ENCODE measurements at regions not wholly inside any gene's neighbourhood (a gene's known extent, or its start where the extent isn't known, plus 50 kb on each side); places are given as distances from the start of the nearest gene placed in this dataset.

- no peak overlapping the region for H3K4me3 ChIP-seq (ENCODE audit: low read depth, low read length)
- H3K36me3 ChIP-seq (ENCODE audit: control insufficient read depth, insufficient read depth, low read length) = no peaks in the 10 kb centered on the region
- DNase-seq (ENCODE audit: low read depth) = no peak
- H3K27me3 ChIP-seq (ENCODE audit: control insufficient read depth, insufficient read depth, low read length) = no peaks in the 10 kb centered on the region
- TF ChIP-seq CTCF (IDR thresholded peaks at IDR 0.05; ENCODE audit: insufficient read depth, low read length, poor library complexity, severe bottlenecking) = no peak
These were observed 150.2 kb upstream of the TBCA start for GRCh38 chr5:77926337-77926736.

- H3K36me3 ChIP-seq (ENCODE audit: control insufficient read depth, insufficient read depth, low read length) = no peaks in the 10 kb centered on the region
- no peak overlapping the region for H3K4me3 ChIP-seq (ENCODE audit: low read depth, low read length)
- H3K27me3 ChIP-seq (ENCODE audit: control insufficient read depth, insufficient read depth, low read length) = no peaks in the 10 kb centered on the region
- TF ChIP-seq CTCF (IDR thresholded peaks at IDR 0.05; ENCODE audit: insufficient read depth, low read length, poor library complexity, severe bottlenecking) = no peak
- no peak for DNase-seq (ENCODE audit: low read depth)
These were observed 149.4 kb upstream of the TBCA start for GRCh38 chr5:77925503-77925902.

GRCh38 chr5:77924081-77924480 is 147.9 kb upstream of the TBCA start:
- H3K4me3 ChIP-seq (ENCODE audit: low read depth, low read length) = no peak overlapping the region
- DNase-seq (ENCODE audit: low read depth) = no peak

GRCh38 chr5:77923666-77924065 is 147.5 kb upstream of the TBCA start:
- Histone ChIP-seq H3K27me3 (ENCODE audit: control insufficient read depth, insufficient read depth, low read length) (no peaks in the 10 kb centered on the region), H3K36me3 (ENCODE audit: control insufficient read depth, insufficient read depth, low read length) (no peaks in the 10 kb centered on the region), H3K4me3 (ENCODE audit: low read depth, low read length) (no peak overlapping the region)
- no peak for DNase-seq (ENCODE audit: low read depth)
- TF ChIP-seq CTCF (IDR thresholded peaks at IDR 0.05; ENCODE audit: insufficient read depth, low read length, poor library complexity, severe bottlenecking) = no peak

More at GRCh38 chr5:77924081-77924480, 147.9 kb upstream of the TBCA start:
- no peak for TF ChIP-seq CTCF (IDR thresholded peaks at IDR 0.05; ENCODE audit: insufficient read depth, low read length, poor library complexity, severe bottlenecking)
- no peaks in the 10 kb centered on the region for H3K27me3 ChIP-seq (ENCODE audit: control insufficient read depth, insufficient read depth, low read length)
- H3K36me3 ChIP-seq (ENCODE audit: control insufficient read depth, insufficient read depth, low read length) = no peaks in the 10 kb centered on the region

GRCh38 chr5:77921094-77921768 is 145.1 kb upstream of the TBCA start:
- DNase-seq (ENCODE audit: low read depth) = no peak
- TF ChIP-seq CTCF (IDR thresholded peaks at IDR 0.05; ENCODE audit: insufficient read depth, low read length, poor library complexity, severe bottlenecking) = no peak
- H3K36me3 ChIP-seq (ENCODE audit: control insufficient read depth, insufficient read depth, low read length) = no peaks in the 10 kb centered on the region

More at GRCh38 chr5:77921094-77921768, 145.1 kb upstream of the TBCA start:
- H3K27me3 ChIP-seq (ENCODE audit: control insufficient read depth, insufficient read depth, low read length) = no peaks in the 10 kb centered on the region
- H3K4me3 ChIP-seq (ENCODE audit: low read depth, low read length) = no peak overlapping the region

Measured in kidney epithelial cell (primary cell).